ENCODE measurements at regions not wholly inside any gene's neighbourhood (a gene's known extent, or its start where the extent isn't known, plus 50 kb on each side); places are given as distances from the start of the nearest gene placed in this dataset.

DNA sequence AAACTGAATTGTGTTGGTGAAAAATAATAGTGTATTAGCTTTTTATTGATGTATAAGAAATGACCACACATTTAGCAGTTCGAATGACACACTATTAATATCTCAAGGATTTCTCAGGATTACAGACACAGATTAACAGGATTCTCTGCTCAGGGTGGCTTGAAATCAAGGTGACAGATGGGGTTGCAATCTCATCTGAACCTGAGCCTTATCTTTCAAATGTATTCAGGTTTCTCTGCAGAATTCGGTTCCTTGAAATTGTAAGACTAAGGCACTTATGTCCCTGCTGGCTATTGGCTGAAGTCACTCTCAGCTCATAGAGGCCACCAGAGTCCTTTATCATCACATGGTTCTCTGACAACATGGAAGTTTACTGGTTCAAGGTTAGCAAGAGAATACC, 1780.1 kb downstream of the ARAP2 start:
- TF ChIP-seq, protein P1, sequence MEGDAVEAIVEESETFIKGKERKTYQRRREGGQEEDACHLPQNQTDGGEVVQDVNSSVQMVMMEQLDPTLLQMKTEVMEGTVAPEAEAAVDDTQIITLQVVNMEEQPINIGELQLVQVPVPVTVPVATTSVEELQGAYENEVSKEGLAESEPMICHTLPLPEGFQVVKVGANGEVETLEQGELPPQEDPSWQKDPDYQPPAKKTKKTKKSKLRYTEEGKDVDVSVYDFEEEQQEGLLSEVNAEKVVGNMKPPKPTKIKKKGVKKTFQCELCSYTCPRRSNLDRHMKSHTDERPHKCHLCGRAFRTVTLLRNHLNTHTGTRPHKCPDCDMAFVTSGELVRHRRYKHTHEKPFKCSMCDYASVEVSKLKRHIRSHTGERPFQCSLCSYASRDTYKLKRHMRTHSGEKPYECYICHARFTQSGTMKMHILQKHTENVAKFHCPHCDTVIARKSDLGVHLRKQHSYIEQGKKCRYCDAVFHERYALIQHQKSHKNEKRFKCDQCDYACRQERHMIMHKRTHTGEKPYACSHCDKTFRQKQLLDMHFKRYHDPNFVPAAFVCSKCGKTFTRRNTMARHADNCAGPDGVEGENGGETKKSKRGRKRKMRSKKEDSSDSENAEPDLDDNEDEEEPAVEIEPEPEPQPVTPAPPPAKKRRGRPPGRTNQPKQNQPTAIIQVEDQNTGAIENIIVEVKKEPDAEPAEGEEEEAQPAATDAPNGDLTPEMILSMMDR (IDR thresholded peaks at IDR 0.05), result no peak
- no peak for TF ChIP-seq POLR2A (IDR thresholded peaks at IDR 0.05)

All from adrenal gland (tissue), 5 donors.